ENCODE measurements at regions not wholly inside any gene's neighbourhood (a gene's known extent, or its start where the extent isn't known, plus 50 kb on each side); places are given as distances from the start of the nearest gene placed in this dataset.
"Not testable (repeated sequence)": the region's sequence is repeated elsewhere in the genome, so short reads cannot be mapped to it uniquely, and the experiment has no call there.

- TF ChIP-seq CTCF, POLR2A (IDR thresholded peaks at IDR 0.05): not testable (repeated sequence)
Measured at GRCh38 chr4:131742536-131743205, 1406.4 kb upstream of the PCDH10 start.
